Activated CD4-positive, alpha-beta T cell treated with anti-CD3 and anti-CD28 coated beads, Interleukin-2, amount 50 U/mL, for 1 hour (primary cell): ENCODE measurements at regions not wholly inside any gene's neighbourhood (a gene's known extent, or its start where the extent isn't known, plus 50 kb on each side); places are given as distances from the start of the nearest gene placed in this dataset.
"Not testable (repeated sequence)": the region's sequence is repeated elsewhere in the genome, so short reads cannot be mapped to it uniquely, and the experiment has no call there.

Experiments used
- DNase-seq: peaks from one replicate; pipeline ENCODE4 v3.0.0-alpha.2; 2020

- DNase-seq: no peak
Observed at GRCh38 chr1:208985231-208985630, 598.3 kb upstream of the CAMK1G start.

GRCh38 chr1:208988811-208989222, 594.7 kb upstream of the CAMK1G start:
- DNase-seq: no peak

- DNase-seq: no peak
Observed at GRCh38 chr1:208990456-208990855, 593.1 kb upstream of the CAMK1G start.

- DNase-seq: not testable (repeated sequence)
Observed at GRCh38 chr1:208997053-208997452, 586.5 kb upstream of the CAMK1G start.

GRCh38 chr1:208997726-208998312, 585.7 kb upstream of the CAMK1G start:
- no peak for DNase-seq

GRCh38 chr1:209008586-209008985, 574.9 kb upstream of the CAMK1G start:
- no peak for DNase-seq

GRCh38 chr1:209010475-209011230, 572.9 kb upstream of the CAMK1G start:
- DNase-seq: no peak

GRCh38 chr1:209012443-209013196, 570.9 kb upstream of the CAMK1G start:
- no peak for DNase-seq

- no peak for DNase-seq
Observed at GRCh38 chr1:209015092-209015491, 568.4 kb upstream of the CAMK1G start.

- DNase-seq: no peak
Observed at GRCh38 chr1:209021622-209022021, 561.9 kb upstream of the CAMK1G start.

GRCh38 chr1:209023790-209024189, 559.7 kb upstream of the CAMK1G start:
- no peak for DNase-seq

GRCh38 chr1:209029737-209030136, 553.8 kb upstream of the CAMK1G start:
- DNase-seq: no peak

- no peak for DNase-seq
Observed at GRCh38 chr1:209030454-209031167, 552.9 kb upstream of the CAMK1G start.

GRCh38 chr1:209037064-209037463, 546.5 kb upstream of the CAMK1G start:
- no peak for DNase-seq

- no peak for DNase-seq
Observed at GRCh38 chr1:209038316-209038715, 545.2 kb upstream of the CAMK1G start.

- DNase-seq: no peak
Observed at GRCh38 chr1:209038735-209039134, 544.8 kb upstream of the CAMK1G start.

GRCh38 chr1:209040351-209040750, 543.2 kb upstream of the CAMK1G start:
- DNase-seq: no peak

- no peak for DNase-seq
Observed at GRCh38 chr1:209041927-209042326, 541.6 kb upstream of the CAMK1G start.

GRCh38 chr1:209042413-209042812, 541.1 kb upstream of the CAMK1G start:
- DNase-seq: no peak

GRCh38 chr1:209045331-209046057, 538.0 kb upstream of the CAMK1G start:
- no peak for DNase-seq

GRCh38 chr1:209046058-209046417, 537.5 kb upstream of the CAMK1G start:
- no peak for DNase-seq

GRCh38 chr1:209046935-209047334, 536.6 kb upstream of the CAMK1G start:
- no peak for DNase-seq
